ENCODE measurements at regions not wholly inside any gene's neighbourhood (a gene's known extent, or its start where the extent isn't known, plus 50 kb on each side); places are given as distances from the start of the nearest gene placed in this dataset.
"Not testable (repeated sequence)": the region's sequence is repeated elsewhere in the genome, so short reads cannot be mapped to it uniquely, and the experiment has no call there.

DNA sequence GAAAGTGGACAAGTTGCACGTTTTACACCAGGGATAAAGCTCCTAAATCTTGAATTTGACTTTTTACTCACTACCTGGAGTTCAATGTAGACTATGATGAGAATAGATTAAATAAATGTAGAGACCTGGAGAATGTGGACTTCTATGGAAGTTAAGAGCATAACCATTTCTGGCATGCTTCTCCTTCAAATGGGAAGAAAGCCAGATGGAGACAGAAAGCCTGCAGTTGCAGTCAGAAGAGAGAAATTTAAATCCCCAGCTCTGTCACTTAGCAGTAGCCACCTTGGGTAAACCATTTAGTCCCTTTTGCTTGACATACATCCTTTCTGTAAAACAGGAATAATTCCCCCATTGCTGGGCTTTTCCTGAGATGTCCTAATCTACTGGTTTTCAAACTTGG is 355.3 kb upstream of the AUTS2 start:
- no peaks in the 10 kb centered on the region for H3K9me3 ChIP-seq
- TF ChIP-seq POLR2AphosphoS5 (IDR thresholded peaks at IDR 0.05), result no peak
- no peak for TF ChIP-seq POLR2A (IDR thresholded peaks at IDR 0.05)
- TF ChIP-seq, protein P1, sequence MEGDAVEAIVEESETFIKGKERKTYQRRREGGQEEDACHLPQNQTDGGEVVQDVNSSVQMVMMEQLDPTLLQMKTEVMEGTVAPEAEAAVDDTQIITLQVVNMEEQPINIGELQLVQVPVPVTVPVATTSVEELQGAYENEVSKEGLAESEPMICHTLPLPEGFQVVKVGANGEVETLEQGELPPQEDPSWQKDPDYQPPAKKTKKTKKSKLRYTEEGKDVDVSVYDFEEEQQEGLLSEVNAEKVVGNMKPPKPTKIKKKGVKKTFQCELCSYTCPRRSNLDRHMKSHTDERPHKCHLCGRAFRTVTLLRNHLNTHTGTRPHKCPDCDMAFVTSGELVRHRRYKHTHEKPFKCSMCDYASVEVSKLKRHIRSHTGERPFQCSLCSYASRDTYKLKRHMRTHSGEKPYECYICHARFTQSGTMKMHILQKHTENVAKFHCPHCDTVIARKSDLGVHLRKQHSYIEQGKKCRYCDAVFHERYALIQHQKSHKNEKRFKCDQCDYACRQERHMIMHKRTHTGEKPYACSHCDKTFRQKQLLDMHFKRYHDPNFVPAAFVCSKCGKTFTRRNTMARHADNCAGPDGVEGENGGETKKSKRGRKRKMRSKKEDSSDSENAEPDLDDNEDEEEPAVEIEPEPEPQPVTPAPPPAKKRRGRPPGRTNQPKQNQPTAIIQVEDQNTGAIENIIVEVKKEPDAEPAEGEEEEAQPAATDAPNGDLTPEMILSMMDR (IDR thresholded peaks at IDR 0.05), result no peak
- no peak for TF ChIP-seq EP300 (IDR thresholded peaks at IDR 0.05)
- H3K36me3 ChIP-seq, result no peaks in the 10 kb centered on the region
- WGBS, 2 donors (ENCODE audit: low coverage in 1 of 2), result 71% methylated on average over 1 of the region's 1 CpG; no CpG with 5 or more reads in 1 of the 2 donors
- H3K27ac ChIP-seq, result no peak overlapping the region
- ATAC-seq, result no peak
- H3K4me3 ChIP-seq, result no peak overlapping the region
- no peaks in the 10 kb centered on the region for H3K27me3 ChIP-seq
- H3K4me1 ChIP-seq, result no peaks in the 10 kb centered on the region

DNA sequence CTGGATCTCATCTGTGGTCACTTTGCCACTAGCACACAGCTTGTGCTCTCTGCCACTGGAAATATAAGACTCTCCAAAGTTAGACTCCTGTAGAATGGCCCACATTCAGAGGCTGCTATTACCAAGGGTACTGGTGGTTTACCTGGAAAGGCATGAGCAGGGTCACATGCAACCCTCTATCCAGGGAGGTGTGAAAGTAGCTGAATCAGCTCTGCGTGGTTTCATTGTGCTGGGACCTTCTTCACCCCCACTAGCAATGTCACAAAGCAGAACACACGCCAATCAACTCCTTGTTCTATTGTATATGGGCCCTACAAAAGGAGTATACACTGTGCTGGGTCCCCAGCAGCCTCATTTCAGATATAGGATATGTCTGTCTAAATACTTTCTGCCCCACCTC is 353.6 kb upstream of the AUTS2 start:
- Histone ChIP-seq H3K27ac (no peak overlapping the region), H3K36me3 (no peaks in the 10 kb centered on the region), H3K27me3 (no peaks in the 10 kb centered on the region), H3K4me1 (no peaks in the 10 kb centered on the region), H3K4me3 (no peak overlapping the region), H3K9me3 (no peaks in the 10 kb centered on the region)
- WGBS, 2 donors (ENCODE audit: low coverage in 1 of 2), result 100% methylated on average over 2 of the region's 2 CpGs
- ATAC-seq, result no peak
- TF ChIP-seq POLR2AphosphoS5 (IDR thresholded peaks at IDR 0.05), result no peak
- TF ChIP-seq EP300 (IDR thresholded peaks at IDR 0.05), result no peak
- TF ChIP-seq, protein P1 (IDR thresholded peaks at IDR 0.05), result no peak
- TF ChIP-seq POLR2A (IDR thresholded peaks at IDR 0.05), result no peak

DNA sequence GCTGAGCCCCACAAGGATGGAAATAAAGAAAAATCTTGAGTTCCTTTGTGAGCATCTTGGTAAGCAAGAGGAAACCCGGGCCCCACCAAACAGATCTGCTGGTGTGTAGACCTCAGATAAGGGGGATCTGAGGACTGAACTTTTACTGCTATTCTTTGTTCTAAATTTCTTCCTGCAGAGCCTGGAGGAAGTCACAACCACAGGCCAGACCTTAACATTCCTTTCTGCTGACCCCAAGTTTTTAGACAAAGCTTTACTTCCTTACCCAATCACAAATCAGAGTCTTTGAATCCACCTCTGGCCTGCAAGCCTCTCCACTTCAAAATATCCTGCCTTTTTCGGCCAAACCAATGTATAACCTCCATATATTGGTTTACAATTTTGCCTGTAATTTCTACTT is 352.6 kb upstream of the AUTS2 start:
- no peaks in the 10 kb centered on the region for H3K36me3 ChIP-seq
- no peaks in the 10 kb centered on the region for H3K9me3 ChIP-seq
- no peaks in the 10 kb centered on the region for H3K27me3 ChIP-seq
- H3K4me1 ChIP-seq, result no peaks in the 10 kb centered on the region
- no peak overlapping the region for H3K4me3 ChIP-seq
- TF ChIP-seq POLR2A (IDR thresholded peaks at IDR 0.05) (no peak), EP300 (IDR thresholded peaks at IDR 0.05) (no peak), POLR2AphosphoS5 (IDR thresholded peaks at IDR 0.05) (no peak)
- TF ChIP-seq, protein P1 (IDR thresholded peaks at IDR 0.05), result no peak
- H3K27ac ChIP-seq, result no peak overlapping the region
- WGBS, 2 donors (ENCODE audit: low coverage in 1 of 2), result 65 to 100% methylated on average over 1 to 2 of the region's 2 CpGs
- ATAC-seq, result no peak

DNA sequence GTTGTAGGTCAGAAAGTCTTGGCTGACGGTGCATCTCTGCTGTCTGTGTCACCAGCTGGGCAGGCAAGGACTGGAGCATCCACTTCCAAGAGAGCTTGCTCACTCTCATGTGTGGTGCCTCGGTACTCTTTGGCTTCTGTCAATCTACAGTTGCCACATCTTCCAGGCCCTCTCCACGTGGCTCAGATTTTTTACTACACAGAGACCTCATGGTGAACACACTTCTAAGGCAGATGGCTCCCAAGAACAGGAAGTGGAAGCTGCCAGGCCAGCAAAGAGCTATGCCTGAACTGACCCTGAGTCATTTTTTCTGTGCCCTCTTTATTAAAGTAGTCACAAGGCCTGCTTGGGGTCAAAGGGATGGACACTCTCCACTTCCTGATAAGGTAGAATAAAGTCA is 351.5 kb upstream of the AUTS2 start:
- H3K4me1 ChIP-seq, result no peaks in the 10 kb centered on the region
- H3K36me3 ChIP-seq, result no peaks in the 10 kb centered on the region
- 80 to 83% methylated on average over 1 to 3 of the region's 3 CpGs for WGBS, 2 donors (ENCODE audit: low coverage in 1 of 2)
- no peak for TF ChIP-seq EP300 (IDR thresholded peaks at IDR 0.05)
- TF ChIP-seq, protein P1 (IDR thresholded peaks at IDR 0.05), result no peak
- TF ChIP-seq POLR2A (IDR thresholded peaks at IDR 0.05), result no peak
- no peak for TF ChIP-seq POLR2AphosphoS5 (IDR thresholded peaks at IDR 0.05)
- no peak overlapping the region for H3K4me3 ChIP-seq
- H3K27me3 ChIP-seq, result no peaks in the 10 kb centered on the region
- no peaks in the 10 kb centered on the region for H3K9me3 ChIP-seq
- no peak overlapping the region for H3K27ac ChIP-seq
- peak; percentile 80 for ATAC-seq

DNA sequence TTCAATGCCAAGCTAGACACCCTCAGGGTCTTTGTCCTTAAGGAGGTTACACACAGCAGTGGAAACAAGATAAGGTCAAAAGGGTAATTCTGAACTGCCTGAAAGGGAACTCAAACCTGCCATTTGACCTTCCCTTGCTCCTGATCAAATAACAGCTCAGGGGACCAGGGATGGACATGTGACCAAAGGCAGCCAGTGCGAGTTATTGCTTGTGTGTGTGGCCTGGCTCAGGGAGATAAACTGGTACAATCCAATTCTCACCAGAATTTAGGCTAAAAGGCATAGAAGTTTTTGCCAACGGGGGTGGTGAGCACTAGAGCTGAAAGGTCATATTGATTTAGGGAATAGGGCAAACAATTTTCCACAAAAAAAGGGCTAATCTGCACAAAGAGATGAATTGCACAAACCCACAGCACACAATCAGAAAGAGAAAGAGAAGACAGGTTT is 349.9 kb upstream of the AUTS2 start:
- not testable (repeated sequence) for H3K27ac ChIP-seq, H3K4me3 ChIP-seq, ATAC-seq, H3K4me1 ChIP-seq, H3K27me3 ChIP-seq, H3K9me3 ChIP-seq, H3K36me3 ChIP-seq
- 81% methylated on average over 2 of the region's 2 CpGs; no CpG with 5 or more reads in 1 of the 2 donors for WGBS, 2 donors (ENCODE audit: low coverage in 1 of 2)

Data from gastroesophageal sphincter (tissue), 4 donors.